Colonic mucosa (tissue), 4 donors: ENCODE measurements at regions not wholly inside any gene's neighbourhood (a gene's known extent, or its start where the extent isn't known, plus 50 kb on each side); places are given as distances from the start of the nearest gene placed in this dataset.

Experiments
- DNase-seq: peaks from one replicate; pipeline ENCODE4 v3.0.0-alpha.2; 2020
- H3K27ac ChIP-seq: fragments of 200-600 bp; one replicate; pipeline ENCODE4 v1.8.0; 2021
- H3K27me3 ChIP-seq: fragments of 200-600 bp; one replicate; pipeline ENCODE4 v1.8.0; 2021
- H3K36me3 ChIP-seq: fragments of 200-600 bp; one replicate; pipeline ENCODE4 v1.8.0; 2021
- H3K4me1 ChIP-seq: fragments of 200-600 bp; one replicate; pipeline ENCODE4 v1.8.0; 2021; ENCODE audit warnings: mild to moderate bottlenecking
- H3K4me3 ChIP-seq: fragments of 200-600 bp; one replicate; pipeline ENCODE4 v1.8.0; 2021
- H3K9ac ChIP-seq, 2 donors: one replicate each; pipeline ENCODE4 v1.7.0; 2013; ENCODE audit warnings: control low read depth in 2 of 2, low read depth in 2 of 2, low read length in 2 of 2
- H3K9me3 ChIP-seq: fragments of 200-600 bp; one replicate; pipeline ENCODE4 v1.8.0; 2021
- CTCF ChIP-seq: fragments of 200-600 bp; IDR thresholded peaks from one replicate; pipeline ENCODE4 v1.8.0; 2022; ENCODE audit warnings: antibody characterized with exemption, mild to moderate bottlenecking
- intact Hi-C: fragments of 100-400 bp; cut with DNase I; formaldehyde crosslinking; loops from one replicate; pipeline ENCODE4 v1.14.1; 2022
- donor health status: healthy.
- donor health status: DM: no; HTN: no; CAD: no.
- donor health status: DM: no; HTN: no; CAD: no.

GRCh38 chr3:64803469-64803868 lies 115.7 kb upstream of the ADAMTS9 start:
- Histone ChIP-seq H3K36me3 (no peaks in the 10 kb centered on the region), H3K4me3 (no peak overlapping the region), H3K27ac (no peak overlapping the region), H3K9ac (no peak overlapping the region), H3K9me3 (no peaks in the 10 kb centered on the region), H3K27me3 (no peaks in the 10 kb centered on the region), H3K4me1 (no peaks in the 10 kb centered on the region)
- DNase-seq: no peak
- intact Hi-C loops: no loop called here
- no peak for TF ChIP-seq CTCF

- TF ChIP-seq CTCF: no peak
- intact Hi-C loops: no loop called here
- no peak overlapping the region for H3K9ac ChIP-seq
- no peak for DNase-seq
- H3K9me3 ChIP-seq: no peaks in the 10 kb centered on the region
- no peaks in the 10 kb centered on the region for H3K4me1 ChIP-seq
- no peaks in the 10 kb centered on the region for H3K36me3 ChIP-seq
- no peaks in the 10 kb centered on the region for H3K27me3 ChIP-seq
- H3K27ac ChIP-seq: no peak overlapping the region
- H3K4me3 ChIP-seq: no peak overlapping the region
Measured at GRCh38 chr3:64802460-64802859, 114.7 kb upstream of the ADAMTS9 start.

GRCh38 chr3:64801856-64802255 lies 114.1 kb upstream of the ADAMTS9 start:
- DNase-seq: no peak
- Histone ChIP-seq H3K4me3 (no peak overlapping the region), H3K27me3 (no peaks in the 10 kb centered on the region), H3K9me3 (no peaks in the 10 kb centered on the region), H3K9ac (no peak overlapping the region), H3K4me1 (no peaks in the 10 kb centered on the region), H3K36me3 (no peaks in the 10 kb centered on the region), H3K27ac (no peak overlapping the region)
- TF ChIP-seq CTCF: no peak
- intact Hi-C loops: no loop called here

GRCh38 chr3:64799606-64800005 lies 111.8 kb upstream of the ADAMTS9 start:
- Histone ChIP-seq H3K4me1 (no peaks in the 10 kb centered on the region), H3K9ac (no peak overlapping the region), H3K27me3 (no peaks in the 10 kb centered on the region), H3K27ac (no peak overlapping the region), H3K4me3 (no peak overlapping the region), H3K36me3 (no peaks in the 10 kb centered on the region), H3K9me3 (no peaks in the 10 kb centered on the region)
- intact Hi-C loops: no loop called here
- peak; percentile 36 for DNase-seq
- TF ChIP-seq CTCF: no peak

GRCh38 chr3:64798316-64798715 lies 110.5 kb upstream of the ADAMTS9 start:
- intact Hi-C loops: no loop called here
- Histone ChIP-seq H3K27ac (no peak overlapping the region), H3K36me3 (no peaks in the 10 kb centered on the region), H3K9me3 (no peaks in the 10 kb centered on the region), H3K4me1 (no peaks in the 10 kb centered on the region), H3K9ac (no peak overlapping the region), H3K27me3 (no peaks in the 10 kb centered on the region), H3K4me3 (no peak overlapping the region)
- no peak for TF ChIP-seq CTCF
- DNase-seq: no peak
